Dedifferentiated amniotic fluid mesenchymal stem cell (primary cell): ENCODE measurements at regions not wholly inside any gene's neighbourhood (a gene's known extent, or its start where the extent isn't known, plus 50 kb on each side); places are given as distances from the start of the nearest gene placed in this dataset.

Experiments used
- DNase-seq: peaks from one replicate; pipeline ENCODE4 v3.0.0-alpha.2; 2016; ENCODE audit errors: extremely low spot score

DNA sequence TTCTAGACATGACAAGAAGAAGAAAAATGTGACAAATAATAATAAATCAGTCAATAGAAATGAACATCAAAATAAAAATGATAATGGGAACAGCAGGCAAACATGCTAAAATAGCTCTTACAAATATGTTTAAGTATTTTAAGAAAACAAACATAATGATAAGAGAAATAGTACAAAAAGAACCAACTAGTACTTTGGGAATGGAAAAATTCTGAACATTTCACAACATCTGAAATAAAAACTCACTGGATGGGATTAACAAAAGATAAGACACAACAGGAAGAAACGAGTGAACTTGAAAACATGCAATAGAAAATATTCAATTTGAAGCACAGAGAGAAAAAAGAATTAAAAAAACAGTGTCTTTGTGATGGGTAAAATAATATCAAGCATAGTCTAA, 115.2 kb upstream of the TSPAN2 start:
- no peak for DNase-seq

DNA sequence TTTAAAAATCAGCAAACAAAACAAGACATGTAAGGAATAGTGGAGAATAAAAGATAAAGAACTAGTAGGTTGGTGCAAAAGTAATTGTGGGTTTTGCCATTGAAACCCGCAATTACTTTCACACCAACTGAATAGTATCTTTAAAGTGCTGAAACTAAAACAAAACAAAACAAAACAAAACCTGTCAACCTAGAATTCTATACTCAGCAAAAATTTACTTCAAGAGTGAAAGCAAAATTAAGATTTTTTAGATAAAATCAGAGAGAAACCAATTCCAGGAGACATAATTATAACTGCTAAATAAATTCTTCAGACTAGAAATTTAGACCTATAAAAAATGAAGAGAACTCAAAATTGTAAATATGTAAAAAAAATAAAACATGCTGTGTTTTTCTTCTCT, 114.0 kb upstream of the TSPAN2 start:
- no peak for DNase-seq

DNA sequence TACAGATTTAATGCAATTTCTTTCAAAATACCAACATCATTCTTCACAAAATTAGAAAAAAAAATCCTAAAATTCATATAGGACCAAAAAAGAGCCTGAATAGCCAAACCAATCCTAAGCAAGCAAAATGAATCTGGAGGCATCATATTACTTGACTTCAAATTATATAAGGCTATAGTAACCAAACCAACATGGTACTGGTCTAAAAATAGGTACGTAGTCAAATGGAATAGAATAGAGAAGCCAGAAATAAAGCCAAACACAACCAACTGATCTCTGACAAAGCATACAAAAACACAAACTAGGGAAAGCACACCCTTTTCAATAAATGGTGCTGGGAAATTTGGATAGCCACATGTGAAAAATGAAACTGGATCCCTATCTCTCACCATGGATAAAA, 112.3 kb upstream of the TSPAN2 start:
- DNase-seq, result no peak

DNA sequence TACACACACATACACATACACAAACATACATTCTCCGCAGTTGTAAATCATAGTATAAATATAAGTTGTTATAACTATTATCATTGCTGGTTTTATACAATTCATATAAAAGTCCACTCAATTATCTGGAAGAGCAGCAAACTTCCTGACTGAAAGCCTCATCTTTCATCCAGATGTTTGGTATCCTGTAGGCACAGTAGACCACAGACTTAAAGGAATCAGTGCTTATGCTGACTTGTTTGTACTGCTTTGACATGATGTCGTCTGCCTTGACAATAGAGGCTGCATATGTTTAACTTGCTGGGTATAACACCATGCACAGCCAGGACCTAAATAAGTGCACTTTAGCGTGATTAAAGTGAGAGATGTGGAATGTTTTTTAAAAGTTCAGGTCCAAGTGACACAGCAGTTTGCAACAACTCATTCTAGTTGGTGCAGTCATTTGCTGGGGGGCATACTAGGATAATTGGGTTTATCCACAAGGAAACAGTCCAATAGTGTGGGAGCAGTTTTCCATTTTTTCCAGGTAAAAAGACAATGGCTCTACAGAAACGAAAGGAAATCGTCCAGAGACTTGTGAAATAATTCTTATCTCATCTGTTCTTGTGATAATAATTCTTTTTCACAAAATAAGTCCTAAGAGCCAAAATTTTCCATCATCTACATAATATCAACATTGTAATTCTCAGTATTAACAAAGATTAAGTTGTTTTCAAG, 110.3 kb upstream of the TSPAN2 start:
- no peak for DNase-seq

DNA sequence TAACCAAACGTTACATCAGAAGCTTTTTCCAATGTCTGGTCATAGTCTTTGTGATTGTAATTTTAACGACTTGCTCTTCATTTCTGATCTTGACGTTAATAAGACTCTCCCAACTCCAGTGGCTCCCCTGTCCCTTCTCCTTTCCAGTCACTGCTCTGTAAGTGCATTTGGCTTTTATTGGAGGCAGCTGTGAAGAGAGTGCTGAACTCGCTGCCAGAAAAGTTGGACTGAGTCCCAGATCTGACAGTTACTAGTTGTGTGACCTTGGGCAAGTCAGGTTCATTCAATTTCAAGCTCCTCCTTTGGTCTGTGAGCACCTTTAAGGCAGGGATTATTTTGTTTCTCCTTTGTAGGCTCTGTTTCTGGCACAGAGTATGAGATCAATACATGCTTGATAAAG, 109.6 kb upstream of the TSPAN2 start:
- DNase-seq, result no peak

DNA sequence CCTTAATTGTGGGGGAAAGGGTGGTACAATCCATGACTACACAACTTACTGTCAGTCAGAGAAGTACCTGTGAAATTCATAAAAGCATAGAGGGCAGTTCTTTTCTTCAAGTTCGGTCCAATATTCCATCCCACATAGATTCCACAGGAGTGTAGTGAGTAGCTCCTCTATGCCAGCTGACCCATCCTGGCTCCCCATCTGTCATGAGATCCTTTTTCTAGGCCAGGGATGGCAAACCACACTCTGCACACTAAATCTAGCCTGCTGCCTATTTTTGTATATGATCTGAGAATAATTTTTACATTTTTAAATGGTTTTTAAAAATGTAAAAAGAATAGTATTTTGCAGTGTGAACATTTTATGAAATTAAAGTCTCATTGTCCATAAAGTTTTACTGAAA, 107.0 kb upstream of the TSPAN2 start:
- no peak for DNase-seq

DNA sequence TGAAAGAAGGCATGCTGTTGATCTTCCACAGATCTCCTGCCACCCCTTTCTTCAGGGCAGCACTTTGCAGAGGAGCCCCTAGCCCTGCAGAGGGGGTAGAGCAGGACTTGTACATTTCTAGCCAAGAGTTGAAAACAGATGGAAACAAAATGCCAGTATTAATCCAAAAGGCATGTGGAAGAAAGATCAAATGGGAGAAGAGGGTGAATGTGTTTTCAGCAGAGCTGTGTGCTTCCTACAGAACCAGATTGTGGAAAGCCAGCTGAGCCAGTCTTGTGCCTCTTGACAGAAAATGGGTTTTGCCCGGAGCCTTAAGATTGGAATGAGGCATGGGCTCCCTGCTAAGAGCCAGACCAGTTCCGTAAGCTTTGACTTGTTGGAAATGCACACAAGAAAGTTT, 105.2 kb upstream of the TSPAN2 start:
- no peak for DNase-seq

DNA sequence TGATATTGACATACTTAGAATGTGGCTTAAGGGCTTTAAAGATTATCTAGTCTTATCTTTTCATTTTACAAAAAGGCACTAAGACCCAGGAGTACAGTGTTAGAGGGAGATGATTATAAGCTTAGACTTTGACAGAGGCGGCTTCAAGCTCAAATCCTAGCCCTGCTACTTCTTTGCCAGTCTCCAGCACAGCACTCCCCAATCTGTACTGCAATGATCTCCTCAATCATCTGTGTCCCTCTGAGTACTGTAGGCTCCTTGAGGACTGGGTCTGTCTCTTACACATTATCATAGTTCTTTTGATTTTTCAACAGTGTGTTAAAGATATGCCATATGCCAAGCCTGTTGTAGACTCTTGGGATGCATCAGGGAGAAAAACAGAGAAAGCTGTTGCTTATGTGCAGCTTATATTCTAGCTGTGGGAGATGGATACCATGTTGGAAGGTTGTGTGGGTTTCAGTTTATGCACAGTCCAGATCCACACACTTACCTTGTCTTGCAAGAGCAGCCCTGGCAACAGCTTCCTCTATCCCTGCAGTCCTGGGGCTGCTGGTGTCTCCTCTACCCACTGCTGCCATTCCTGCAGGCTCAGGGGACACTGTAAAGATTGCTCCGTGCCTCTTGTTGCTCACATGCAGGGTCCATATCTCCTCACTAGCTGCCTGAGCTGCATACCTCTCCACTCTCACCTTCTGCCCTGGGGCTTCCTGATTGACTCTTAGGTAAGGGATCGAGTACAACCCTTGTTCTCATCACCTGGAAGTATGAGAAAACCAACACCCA, 103.9 kb upstream of the TSPAN2 start:
- no peak for DNase-seq

DNA sequence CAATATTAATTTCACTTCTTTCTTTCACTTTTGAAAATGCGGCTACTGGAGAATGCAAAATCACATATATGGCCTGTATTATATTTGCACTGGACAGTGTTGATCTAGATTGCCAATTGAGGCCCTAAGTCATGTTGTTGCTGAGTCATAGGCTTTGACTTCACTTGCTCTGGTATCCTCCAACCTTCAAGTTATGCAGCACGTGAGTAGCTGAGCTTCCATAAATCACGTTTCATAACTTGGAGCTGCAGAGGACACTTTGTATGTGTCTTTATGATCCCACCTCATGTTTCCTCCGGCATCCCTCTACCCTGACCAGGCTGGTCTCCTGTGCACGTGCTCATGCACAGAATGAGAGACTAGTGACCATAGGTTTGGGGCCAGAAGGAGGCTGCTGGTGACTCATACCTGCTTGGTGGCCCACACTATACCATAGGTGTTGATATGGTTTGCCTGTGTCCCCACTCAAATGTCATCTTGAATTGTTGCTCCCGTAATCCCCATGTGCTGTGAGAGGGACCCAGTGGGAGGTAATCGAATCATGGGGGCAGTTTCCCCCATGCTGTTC, 103.0 kb upstream of the TSPAN2 start:
- DNase-seq, result no peak

DNA sequence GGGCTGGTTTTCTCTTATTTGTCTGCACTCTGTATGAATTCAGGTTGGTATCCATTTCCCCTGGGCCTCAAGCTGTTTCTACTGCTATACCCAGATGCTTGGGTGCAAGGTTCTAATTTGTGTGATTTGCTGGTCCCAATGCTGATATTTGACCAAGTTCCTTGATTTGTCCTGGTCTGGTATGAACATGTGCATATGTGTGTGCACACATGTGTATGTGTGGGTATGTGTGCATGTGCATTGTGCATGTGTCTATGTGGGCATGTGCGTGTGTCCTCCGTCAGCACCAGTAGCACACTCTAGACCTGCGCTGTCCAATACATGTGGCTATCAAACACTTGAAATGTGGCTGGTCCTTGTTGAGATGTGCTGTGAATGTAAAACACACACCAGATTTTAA, 102.4 kb upstream of the TSPAN2 start:
- DNase-seq, result no peak

DNA sequence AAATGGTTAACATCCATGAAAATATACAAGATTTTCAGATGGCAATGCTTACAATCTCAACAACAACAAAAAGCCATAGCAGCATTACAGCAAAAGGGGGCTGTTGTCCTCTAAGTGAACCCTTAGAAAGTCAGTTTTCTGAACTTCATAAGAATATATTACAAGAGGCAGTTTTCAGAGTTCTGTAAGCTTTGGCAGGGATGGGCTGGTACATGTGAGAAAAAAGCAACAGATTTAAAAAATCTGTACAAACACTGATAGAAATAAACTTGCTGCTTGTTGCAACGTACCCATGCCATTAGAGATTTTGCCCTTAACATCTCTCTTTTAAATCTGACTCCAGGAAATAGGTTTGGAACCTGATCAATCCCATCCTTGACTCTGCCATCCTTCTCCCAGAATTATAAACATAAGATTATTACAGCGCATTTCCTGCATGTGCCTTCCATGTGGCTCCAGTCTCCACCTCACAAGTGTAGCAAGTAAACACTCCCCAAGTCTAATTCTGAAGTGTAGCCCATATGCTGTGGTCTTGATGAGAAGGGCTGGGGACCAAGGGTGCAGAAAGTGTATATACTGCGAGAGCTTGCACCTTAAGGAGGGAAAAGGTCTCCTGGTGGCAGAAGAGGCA, 101.4 kb upstream of the TSPAN2 start:
- DNase-seq, result no peak

DNA sequence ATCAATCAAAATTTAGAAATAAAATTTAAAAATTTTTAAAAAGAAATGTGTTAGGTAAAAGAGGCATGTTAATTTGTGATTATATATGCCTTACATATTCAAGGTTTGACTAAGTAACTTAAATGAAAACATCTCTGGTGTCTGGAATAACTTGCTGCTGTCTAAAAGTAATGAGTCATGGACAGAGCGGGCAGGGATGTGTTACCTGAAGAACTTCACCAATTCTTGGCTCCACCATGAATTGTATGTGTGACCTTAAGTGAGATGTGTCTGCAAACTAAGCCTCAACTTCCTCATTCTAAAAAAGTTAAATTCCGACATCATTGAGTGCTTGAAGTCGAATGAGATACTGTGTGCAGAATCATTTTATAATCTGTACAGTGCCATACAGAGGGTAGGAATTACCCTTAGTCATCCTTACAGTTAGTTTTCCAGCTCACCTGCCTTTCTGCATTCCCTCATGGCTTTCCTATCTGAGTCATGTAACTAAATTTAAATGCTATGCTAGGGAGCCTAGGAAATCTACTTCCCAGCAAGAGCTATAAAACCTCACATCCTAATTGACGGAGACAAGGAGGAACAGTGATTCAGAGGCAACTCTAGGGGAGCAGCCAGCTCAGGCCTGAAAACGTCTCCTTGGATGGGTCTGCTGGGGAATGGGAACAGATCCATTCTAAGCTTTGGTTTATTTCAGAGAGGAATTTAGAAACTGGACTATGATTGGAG, 100.7 kb upstream of the TSPAN2 start:
- peak; percentile 86 for DNase-seq

DNA sequence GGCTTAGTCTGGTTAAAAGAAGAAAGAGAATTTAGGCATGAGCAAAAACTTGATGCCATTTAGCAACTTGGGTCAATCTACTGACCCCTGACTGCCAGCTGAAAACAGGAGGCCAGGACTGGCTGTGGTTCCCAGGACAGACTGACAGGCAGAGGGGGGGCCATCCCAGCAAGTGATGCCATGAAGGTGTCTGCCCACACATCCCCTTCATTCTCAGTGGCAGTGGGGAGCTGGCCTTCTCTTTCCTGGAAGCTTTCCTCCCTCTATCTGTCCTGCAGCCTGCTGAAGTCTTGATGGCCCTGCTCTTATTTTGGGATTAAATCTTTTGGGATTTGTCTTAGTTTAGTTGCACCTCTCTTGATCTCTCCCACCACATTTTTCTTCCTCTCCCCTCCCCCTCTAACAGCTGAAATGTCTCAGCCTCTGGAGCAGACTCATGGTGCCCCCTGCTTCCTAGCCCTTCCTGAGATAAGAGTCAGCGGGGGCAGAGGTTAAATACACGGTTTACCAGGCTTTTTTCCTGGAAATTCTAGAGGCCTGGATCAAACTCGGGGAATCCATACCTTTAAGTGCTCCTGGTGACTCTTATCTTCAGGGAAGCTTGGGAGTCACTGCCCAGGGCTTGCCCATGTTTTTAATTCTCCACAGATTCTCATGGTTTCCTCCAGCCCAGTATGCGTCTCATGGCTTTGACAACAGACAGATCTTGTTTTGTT, 99.5 kb upstream of the TSPAN2 start:
- DNase-seq, result no peak

DNA sequence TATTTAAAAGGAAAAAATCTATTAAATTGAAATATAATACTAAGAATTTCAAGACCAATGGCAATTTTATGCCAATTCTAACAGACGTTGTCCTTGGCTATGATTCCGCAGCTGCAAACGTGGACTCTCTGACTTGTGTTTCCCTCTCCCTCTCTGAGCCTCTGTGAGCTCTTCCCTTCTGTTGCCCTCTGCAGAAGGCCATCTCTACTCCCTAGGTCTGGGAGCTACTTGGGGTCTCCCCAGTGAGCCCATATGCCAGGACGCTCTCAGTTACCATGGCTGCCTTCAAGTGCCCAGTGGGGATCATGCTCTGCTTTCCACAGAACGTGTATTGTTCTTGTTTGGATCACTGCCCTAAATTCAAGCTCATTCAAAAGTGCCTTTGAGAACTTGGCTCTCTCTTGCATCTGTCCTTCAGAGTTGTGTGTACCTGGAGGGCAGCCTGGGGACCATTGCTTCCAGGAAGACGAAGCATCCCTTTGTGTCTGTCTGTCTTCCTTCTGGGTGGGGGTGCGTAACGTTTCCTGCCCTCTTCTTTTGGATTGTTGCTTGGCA, 97.5 kb upstream of the TSPAN2 start:
- DNase-seq, result no peak

DNA sequence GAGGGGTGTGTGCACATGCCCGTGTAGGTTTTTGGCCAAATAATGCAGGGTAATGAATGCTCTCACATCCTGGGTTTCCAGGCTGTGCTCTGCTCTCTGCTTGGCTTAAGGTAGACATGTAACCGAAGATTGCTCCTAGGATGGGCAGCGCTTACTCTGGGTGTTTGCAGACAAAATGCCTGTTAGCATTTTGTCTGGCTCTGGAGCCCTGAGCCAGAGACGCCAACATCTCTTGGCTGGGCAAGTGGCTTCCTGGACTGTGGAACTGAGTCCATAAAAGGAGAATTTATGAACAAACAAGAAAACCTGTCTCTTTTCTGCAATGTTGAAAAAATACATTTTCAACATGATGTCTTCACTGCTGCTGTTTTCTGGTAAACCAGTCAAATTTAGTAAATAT, 96.0 kb upstream of the TSPAN2 start:
- DNase-seq, result no peak

DNA sequence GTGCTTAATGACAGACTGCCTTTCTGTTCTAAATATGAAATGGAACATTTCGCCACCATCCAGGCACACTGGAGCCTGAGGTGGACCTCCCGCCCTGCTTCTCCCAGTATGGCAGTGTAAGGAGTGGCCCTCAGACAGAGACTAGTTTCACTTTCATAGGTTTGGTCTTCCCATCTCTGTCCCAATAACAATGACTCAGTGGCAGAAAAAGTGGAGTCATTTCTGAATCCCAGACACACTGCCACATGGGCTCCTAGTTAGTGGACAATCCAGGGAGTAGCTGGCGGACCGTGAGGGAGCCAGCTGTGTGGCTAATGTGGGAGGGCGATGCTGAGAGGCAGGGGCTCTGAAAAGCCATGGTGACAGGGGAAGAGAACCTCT, 95.6 kb upstream of the TSPAN2 start:
- no peak for DNase-seq

DNA sequence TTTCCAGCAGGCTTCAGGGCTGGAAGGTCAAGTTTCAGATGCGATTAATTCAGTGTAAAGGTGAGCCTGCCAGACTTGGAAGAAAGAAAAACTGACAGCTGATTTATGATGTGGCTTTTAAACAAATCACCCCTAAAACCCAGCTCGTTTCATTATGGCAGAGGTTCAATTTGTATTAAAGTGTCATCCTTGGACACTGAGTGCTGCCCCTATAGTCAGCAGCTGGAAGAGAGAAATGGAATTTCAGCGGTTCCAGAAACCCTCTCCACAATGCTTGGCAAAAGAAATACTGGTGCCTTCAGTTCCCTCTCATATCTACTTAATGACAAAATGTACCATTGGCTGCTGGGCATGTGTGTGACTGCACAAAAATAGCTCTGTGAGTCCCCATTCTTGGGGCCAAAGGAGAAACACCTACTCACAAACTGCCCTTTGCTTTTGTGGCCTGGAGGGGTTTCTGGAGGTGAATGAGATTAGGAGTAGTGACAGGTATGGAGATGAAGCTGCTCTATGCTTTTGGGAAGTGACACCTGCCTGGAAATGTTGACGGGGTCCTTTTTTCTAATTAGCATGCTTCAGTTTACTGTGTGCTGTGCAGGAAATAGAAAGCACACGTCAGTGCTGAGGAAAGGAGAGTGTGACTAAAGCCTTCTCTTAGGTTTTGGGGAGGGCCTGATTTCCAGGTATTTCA, 95.1 kb upstream of the TSPAN2 start:
- DNase-seq, result no peak

DNA sequence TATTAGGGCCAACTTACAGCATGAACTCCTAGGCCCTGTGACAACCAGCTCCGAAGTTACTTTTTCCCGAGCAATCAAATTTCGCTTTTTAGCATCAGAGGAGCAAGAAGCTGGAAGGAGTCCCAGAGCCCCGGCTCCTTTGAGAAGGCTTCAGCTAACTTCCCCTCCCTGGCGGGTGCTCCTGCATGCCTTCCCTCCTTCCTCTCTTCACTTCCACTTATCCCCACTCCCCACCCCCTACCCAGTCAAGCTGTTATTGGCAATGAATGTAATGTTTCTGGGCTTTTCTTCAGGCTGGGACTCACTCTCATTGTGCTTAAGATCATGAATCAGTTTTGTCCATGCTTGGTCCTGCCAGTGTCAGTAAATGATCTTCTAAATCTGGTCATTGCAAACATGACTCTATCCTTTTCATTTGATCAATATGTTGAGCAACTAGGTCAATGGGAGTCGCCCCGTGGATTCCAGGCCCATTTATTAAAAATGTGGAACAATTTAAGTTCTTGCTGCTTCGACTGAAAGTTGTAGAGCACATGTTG, 94.5 kb upstream of the TSPAN2 start:
- DNase-seq, result no peak

DNA sequence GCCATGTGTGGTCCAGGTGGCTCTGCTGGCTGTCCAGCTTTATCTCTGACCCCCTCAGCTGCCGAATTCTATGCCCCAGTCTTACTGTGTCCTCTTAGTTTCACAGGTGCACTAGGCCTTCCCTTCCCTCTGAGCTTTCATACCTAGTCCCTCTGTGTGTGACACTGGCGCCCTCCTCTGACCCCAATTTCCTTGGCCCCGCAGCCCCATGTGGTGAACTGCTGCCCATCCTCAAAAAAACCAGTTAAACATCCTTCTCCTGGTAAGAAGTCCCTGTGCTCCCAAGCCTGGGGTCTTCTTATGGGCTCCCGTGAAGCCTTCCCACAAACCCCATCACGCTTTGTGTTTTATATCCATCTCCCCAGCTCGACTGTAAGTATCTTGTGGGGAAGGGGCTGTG, 93.9 kb upstream of the TSPAN2 start:
- DNase-seq, result no peak

DNA sequence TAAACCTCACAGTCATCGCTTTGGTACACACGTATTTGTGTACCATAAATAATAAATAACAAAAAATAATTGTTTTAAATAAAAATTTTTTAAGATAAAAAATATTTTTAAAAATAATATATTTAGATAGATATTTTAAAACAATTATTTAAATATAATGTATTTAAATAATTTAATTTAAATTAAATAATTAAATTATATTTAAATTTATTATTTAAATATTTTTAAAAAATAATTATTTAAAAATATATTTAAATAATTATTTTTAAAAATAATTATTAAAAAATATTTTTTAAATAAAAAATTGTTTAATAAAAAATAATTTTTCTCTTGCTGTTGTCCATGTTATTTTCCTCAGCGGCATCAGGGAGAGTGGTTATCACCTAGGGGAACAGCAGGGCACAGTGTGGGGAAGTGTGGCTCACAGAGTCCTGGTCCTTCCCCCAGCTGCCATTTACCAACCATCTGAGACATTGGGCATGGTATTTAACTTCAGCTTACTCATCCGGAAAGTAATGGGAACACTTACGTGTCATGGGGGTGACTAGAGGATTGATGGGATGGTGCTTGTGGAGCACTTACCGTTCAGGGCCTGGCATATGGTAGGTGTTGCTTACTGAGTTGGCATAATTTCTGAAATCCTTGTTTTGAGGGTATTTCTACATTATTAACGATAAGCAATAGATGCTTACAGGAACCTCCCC, 92.9 kb upstream of the TSPAN2 start:
- DNase-seq, result no peak
